GM12891 (cell line): ENCODE measurements at regions not wholly inside any gene's neighbourhood (a gene's known extent, or its start where the extent isn't known, plus 50 kb on each side); places are given as distances from the start of the nearest gene placed in this dataset.

Source experiments
- POLR2A ChIP-seq: IDR thresholded peaks from 2 replicates; pipeline ENCODE4 v1.6.1; 2011; ENCODE audit warnings: low read depth, low read length, control low read depth
- POLR2AphosphoS5 ChIP-seq: IDR thresholded peaks from 2 replicates; pipeline ENCODE4 v1.6.1; 2011; ENCODE audit warnings: low read depth, low read length, control low read depth

DNA sequence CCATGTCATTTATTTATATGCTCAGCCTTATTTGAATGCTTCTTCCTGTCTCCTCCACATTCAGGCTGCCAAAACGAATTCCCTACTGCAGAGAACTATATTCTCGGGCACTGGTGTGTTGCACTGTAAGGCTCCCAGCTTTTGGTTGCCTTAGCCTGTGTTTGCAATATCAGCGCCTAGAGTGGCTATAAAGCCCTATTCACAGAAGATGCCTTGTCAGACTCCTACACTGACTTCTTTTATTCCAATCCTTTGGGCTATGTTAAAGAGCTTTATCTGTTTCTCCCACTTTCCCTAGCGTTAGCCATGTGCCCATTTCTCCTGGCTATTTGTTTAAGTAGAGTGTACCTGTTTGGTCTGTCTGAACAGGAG lies 62.4 kb upstream of the EHBP1 start:
- TF ChIP-seq POLR2AphosphoS5 = no peak
- no peak for TF ChIP-seq POLR2A
